GM23248 (cell line): ENCODE measurements at regions not wholly inside any gene's neighbourhood (a gene's known extent, or its start where the extent isn't known, plus 50 kb on each side); places are given as distances from the start of the nearest gene placed in this dataset.

Source experiments
- DNase-seq: peaks from one replicate; pipeline ENCODE4 v3.0.0-alpha.2; 2015
- H2AFZ ChIP-seq: fragments of 200-600 bp; sonication (generic); 2 replicates; pipeline ENCODE4 v1.6.1; 2016; ENCODE audit warnings: antibody characterized with exemption
- H3F3A ChIP-seq: fragments of 200-600 bp; sonication (generic); 2 replicates; pipeline ENCODE4 v1.6.1; 2016; ENCODE audit warnings: mild to moderate bottlenecking, antibody characterized with exemption, mixed run types; ENCODE audit not compliant: insufficient read depth
- H3K27ac ChIP-seq: fragments of 200-600 bp; sonication (generic); 2 replicates; pipeline ENCODE4 v1.5.1; 2016; ENCODE audit warnings: mild to moderate bottlenecking
- H3K27me3 ChIP-seq: fragments of 200-600 bp; sonication (generic); replicated peaks from 2 replicates; pipeline ENCODE4 v1.6.1; 2016; ENCODE audit warnings: mild to moderate bottlenecking; ENCODE audit not compliant: insufficient read depth
- H3K36me3 ChIP-seq: fragments of 200-600 bp; sonication (generic); 2 replicates; pipeline ENCODE4 v1.6.1; 2016; ENCODE audit warnings: low read depth, mild to moderate bottlenecking
- H3K4me1 ChIP-seq: fragments of 200-600 bp; sonication (generic); 2 replicates; pipeline ENCODE4 v1.6.1; 2016; ENCODE audit warnings: mild to moderate bottlenecking; ENCODE audit not compliant: insufficient read depth
- H3K4me2 ChIP-seq: fragments of 200-600 bp; sonication (generic); one replicate; pipeline ENCODE4 v1.6.1; 2016; ENCODE audit warnings: mild to moderate bottlenecking; ENCODE audit not compliant: unreplicated experiment
- H3K4me3 ChIP-seq: fragments of 200-600 bp; sonication (generic); 2 replicates; pipeline ENCODE4 v1.5.1; 2016; ENCODE audit warnings: mild to moderate bottlenecking
- H3K79me2 ChIP-seq: fragments of 200-600 bp; sonication (generic); 2 replicates; pipeline ENCODE4 v1.6.1; 2016; ENCODE audit warnings: mild to moderate bottlenecking; ENCODE audit not compliant: insufficient read depth
- H3K9ac ChIP-seq: fragments of 200-600 bp; sonication (generic); 2 replicates; pipeline ENCODE4 v1.6.1; 2016; ENCODE audit warnings: mild to moderate bottlenecking
- H3K9me2 ChIP-seq: fragments of 200-600 bp; sonication (generic); 2 replicates; pipeline ENCODE4 v1.6.1; 2016; ENCODE audit warnings: mixed run types, mild to moderate bottlenecking, moderate library complexity; ENCODE audit not compliant: insufficient read depth
- H3K9me3 ChIP-seq: fragments of 200-600 bp; sonication (generic); one replicate; pipeline ENCODE4 v1.6.1; 2017; ENCODE audit warnings: low read depth
- H4K20me1 ChIP-seq: fragments of 200-600 bp; sonication (generic); 2 replicates; pipeline ENCODE4 v1.6.0; 2016; ENCODE audit not compliant: insufficient read depth
- EZH2 ChIP-seq: fragments of 200-600 bp; sonication (generic); IDR thresholded peaks from 2 replicates; pipeline ENCODE4 v1.6.1; 2018; ENCODE audit warnings: antibody characterized with exemption, mild to moderate bottlenecking; ENCODE audit not compliant: insufficient read depth, poor library complexity, severe bottlenecking
- EZH2phosphoT487 ChIP-seq: fragments of 200-600 bp; sonication (generic); IDR thresholded peaks from 2 replicates; pipeline ENCODE4 v1.6.1; 2018; ENCODE audit warnings: antibody characterized with exemption, moderate library complexity, mild to moderate bottlenecking, low read depth; ENCODE audit not compliant: insufficient read depth
- WGBS, 2 experiments: methylation state at CpG; one replicate each; pipeline ENCODE4 v1.1.6; 2015 to 2017; ENCODE audit warnings: low lambda C conversion rate in 2 of 2, low coverage in 1 of 2; ENCODE audit errors: missing lambda C conversion rate in 2 of 2; 5-methylcytosine and 5-hydroxymethylcytosine counted together
- in situ Hi-C: fragments of 300-500 bp; cut with MboI; formaldehyde crosslinking; loops from 2 replicates; pipeline ENCODE4 v1.15.0; 2020

GRCh38 chr10:120161111-120161510 is 268.6 kb downstream of the SEC23IP start:
- Histone ChIP-seq H3K4me3 (no peak overlapping the region), H3K4me1 (no peaks in the 10 kb centered on the region), H3K9me2 (no peaks in the 10 kb centered on the region), H3K27ac (no peak overlapping the region), H3F3A (no peaks in the 10 kb centered on the region), H3K27me3 (no peaks in the 10 kb centered on the region), H3K36me3 (no peaks in the 10 kb centered on the region), H2AFZ (no peak overlapping the region), H3K9me3 (no peaks in the 10 kb centered on the region), H4K20me1 (no peaks in the 10 kb centered on the region), H3K79me2 (no peaks in the 10 kb centered on the region), H3K9ac (no peak overlapping the region), H3K4me2 (no peak overlapping the region)
- TF ChIP-seq EZH2phosphoT487 (no peak), EZH2 (no peak)
- WGBS, 2 experiments = 4 to 8% methylated on average over 1 of the region's 1 CpG
- in situ Hi-C loops = no loop called here
- DNase-seq = peak; percentile 3

GRCh38 chr10:120162471-120162870 is 269.9 kb downstream of the SEC23IP start:
- TF ChIP-seq EZH2phosphoT487 = no peak
- no peak for TF ChIP-seq EZH2

GRCh38 chr10:120172356-120172755 is 279.8 kb downstream of the SEC23IP start:
- Histone ChIP-seq H3K27me3 (no peaks in the 10 kb centered on the region), H3K27ac (no peak overlapping the region), H3K36me3 (no peaks in the 10 kb centered on the region), H3K9ac (no peak overlapping the region), H3K79me2 (no peaks in the 10 kb centered on the region), H4K20me1 (no peaks in the 10 kb centered on the region), H3K9me2 (no peaks in the 10 kb centered on the region), H2AFZ (no peak overlapping the region), H3K4me1 (no peaks in the 10 kb centered on the region), H3K9me3 (no peaks in the 10 kb centered on the region), H3F3A (no peaks in the 10 kb centered on the region), H3K4me2 (no peak overlapping the region), H3K4me3 (no peak overlapping the region)
- peak; percentile 1 for DNase-seq
- in situ Hi-C loops = no loop called here
- TF ChIP-seq EZH2phosphoT487 = no peak
- no peak for TF ChIP-seq EZH2
- 35% methylated on average over 4 of the region's 4 CpGs for WGBS, 2 experiments

More at GRCh38 chr10:120162471-120162870, 269.9 kb downstream of the SEC23IP start:
- Histone ChIP-seq H3K4me3 (no peak overlapping the region), H3K9ac (no peak overlapping the region), H3K36me3 (no peaks in the 10 kb centered on the region), H3K4me1 (no peaks in the 10 kb centered on the region), H3K4me2 (no peak overlapping the region), H3K9me2 (no peaks in the 10 kb centered on the region), H3K27me3 (no peaks in the 10 kb centered on the region), H2AFZ (no peak overlapping the region), H3K79me2 (no peaks in the 10 kb centered on the region), H3F3A (no peaks in the 10 kb centered on the region), H3K27ac (no peak overlapping the region), H4K20me1 (no peaks in the 10 kb centered on the region), H3K9me3 (no peaks in the 10 kb centered on the region)
- in situ Hi-C loops = no loop called here
- 26 to 29% methylated on average over 4 of the region's 4 CpGs for WGBS, 2 experiments
- no peak for DNase-seq

GRCh38 chr10:120174491-120174890 is 282.0 kb downstream of the SEC23IP start:
- no peak overlapping the region for H3K4me2 ChIP-seq
- no peaks in the 10 kb centered on the region for H3F3A ChIP-seq
- no peaks in the 10 kb centered on the region for H4K20me1 ChIP-seq
- no peaks in the 10 kb centered on the region for H3K9me2 ChIP-seq
- no peak for TF ChIP-seq EZH2
- H2AFZ ChIP-seq = no peak overlapping the region
- H3K36me3 ChIP-seq = no peaks in the 10 kb centered on the region
- no peak overlapping the region for H3K27ac ChIP-seq
- 11 to 18% methylated on average over 1 of the region's 1 CpG for WGBS, 2 experiments
- no peaks in the 10 kb centered on the region for H3K4me1 ChIP-seq
- no peak overlapping the region for H3K9ac ChIP-seq
- no peak overlapping the region for H3K4me3 ChIP-seq
- in situ Hi-C loops = no loop called here
- DNase-seq = no peak
- no peaks in the 10 kb centered on the region for H3K27me3 ChIP-seq
- no peaks in the 10 kb centered on the region for H3K79me2 ChIP-seq
- no peaks in the 10 kb centered on the region for H3K9me3 ChIP-seq

GRCh38 chr10:120177330-120177729 is 279.7 kb upstream of the PLPP4 start:
- no peak overlapping the region for H2AFZ ChIP-seq
- H3K36me3 ChIP-seq = no peaks in the 10 kb centered on the region
- no peak overlapping the region for H3K4me3 ChIP-seq
- no peaks in the 10 kb centered on the region for H3K79me2 ChIP-seq
- no peaks in the 10 kb centered on the region for H3K9me2 ChIP-seq
- 27 to 28% methylated on average over 10 of the region's 10 CpGs for WGBS, 2 experiments
- no peak overlapping the region for H3K9ac ChIP-seq
- H4K20me1 ChIP-seq = no peaks in the 10 kb centered on the region
- H3K4me2 ChIP-seq = no peak overlapping the region
- DNase-seq = no peak
- H3F3A ChIP-seq = no peaks in the 10 kb centered on the region
- H3K9me3 ChIP-seq = no peaks in the 10 kb centered on the region
- H3K27ac ChIP-seq = no peak overlapping the region
- H3K27me3 ChIP-seq = no peaks in the 10 kb centered on the region
- in situ Hi-C loops = no loop called here
- H3K4me1 ChIP-seq = no peaks in the 10 kb centered on the region
- no peak for TF ChIP-seq EZH2phosphoT487
